ENCODE measurements at regions not wholly inside any gene's neighbourhood (a gene's known extent, or its start where the extent isn't known, plus 50 kb on each side); places are given as distances from the start of the nearest gene placed in this dataset.

- no peak for TF ChIP-seq CHD7 (IDR thresholded peaks at IDR 0.05; ENCODE audit: insufficient replicate concordance, low read length)
- no peak for TF ChIP-seq SRF (IDR thresholded peaks at IDR 0.05; ENCODE audit: low read depth, low read length)
- TF ChIP-seq EP300 (IDR thresholded peaks at IDR 0.05; ENCODE audit: borderline replicate concordance in 1 of 2, low read depth in 2 of 2, low read length in 2 of 2) = no peak
- no peak for TF ChIP-seq NANOG (IDR thresholded peaks at IDR 0.05; ENCODE audit: insufficient read depth, low read depth, low read length, poor library complexity, severe bottlenecking)
- no peak for TF ChIP-seq POU5F1 (IDR thresholded peaks at IDR 0.05; ENCODE audit: low read depth, low read length)
- TF ChIP-seq SIRT6 (IDR thresholded peaks at IDR 0.05; ENCODE audit: low read length) = no peak
- no peak for TF ChIP-seq SP4 (IDR thresholded peaks at IDR 0.05; ENCODE audit: low read length)
- TF ChIP-seq BCL11A (IDR thresholded peaks at IDR 0.05; ENCODE audit: low read depth in 2 of 2, low read length in 2 of 2) = no peak
- TF ChIP-seq CBX8 (IDR thresholded peaks at IDR 0.05; ENCODE audit: borderline replicate concordance, low read depth, low read length) = no peak
- no peak for TF ChIP-seq EZH2 (IDR thresholded peaks at IDR 0.05; ENCODE audit: low read depth, low read length, severe bottlenecking)
- TF ChIP-seq CTBP2 (IDR thresholded peaks at IDR 0.05; ENCODE audit: borderline replicate concordance, insufficient read depth, insufficient read length, low read length) = no peak
- TF ChIP-seq HDAC2 (IDR thresholded peaks at IDR 0.05; ENCODE audit: borderline replicate concordance in 1 of 2, low read depth in 2 of 2, low read length in 2 of 2) = no peak
These were observed 78.8 kb downstream of the NR4A2 start (continued) for GRCh38 chr2:156253765-156254164.

Measured in H1 (cell line).